ENCODE measurements at regions not wholly inside any gene's neighbourhood (a gene's known extent, or its start where the extent isn't known, plus 50 kb on each side); places are given as distances from the start of the nearest gene placed in this dataset.

- TF ChIP-seq, protein P1, sequence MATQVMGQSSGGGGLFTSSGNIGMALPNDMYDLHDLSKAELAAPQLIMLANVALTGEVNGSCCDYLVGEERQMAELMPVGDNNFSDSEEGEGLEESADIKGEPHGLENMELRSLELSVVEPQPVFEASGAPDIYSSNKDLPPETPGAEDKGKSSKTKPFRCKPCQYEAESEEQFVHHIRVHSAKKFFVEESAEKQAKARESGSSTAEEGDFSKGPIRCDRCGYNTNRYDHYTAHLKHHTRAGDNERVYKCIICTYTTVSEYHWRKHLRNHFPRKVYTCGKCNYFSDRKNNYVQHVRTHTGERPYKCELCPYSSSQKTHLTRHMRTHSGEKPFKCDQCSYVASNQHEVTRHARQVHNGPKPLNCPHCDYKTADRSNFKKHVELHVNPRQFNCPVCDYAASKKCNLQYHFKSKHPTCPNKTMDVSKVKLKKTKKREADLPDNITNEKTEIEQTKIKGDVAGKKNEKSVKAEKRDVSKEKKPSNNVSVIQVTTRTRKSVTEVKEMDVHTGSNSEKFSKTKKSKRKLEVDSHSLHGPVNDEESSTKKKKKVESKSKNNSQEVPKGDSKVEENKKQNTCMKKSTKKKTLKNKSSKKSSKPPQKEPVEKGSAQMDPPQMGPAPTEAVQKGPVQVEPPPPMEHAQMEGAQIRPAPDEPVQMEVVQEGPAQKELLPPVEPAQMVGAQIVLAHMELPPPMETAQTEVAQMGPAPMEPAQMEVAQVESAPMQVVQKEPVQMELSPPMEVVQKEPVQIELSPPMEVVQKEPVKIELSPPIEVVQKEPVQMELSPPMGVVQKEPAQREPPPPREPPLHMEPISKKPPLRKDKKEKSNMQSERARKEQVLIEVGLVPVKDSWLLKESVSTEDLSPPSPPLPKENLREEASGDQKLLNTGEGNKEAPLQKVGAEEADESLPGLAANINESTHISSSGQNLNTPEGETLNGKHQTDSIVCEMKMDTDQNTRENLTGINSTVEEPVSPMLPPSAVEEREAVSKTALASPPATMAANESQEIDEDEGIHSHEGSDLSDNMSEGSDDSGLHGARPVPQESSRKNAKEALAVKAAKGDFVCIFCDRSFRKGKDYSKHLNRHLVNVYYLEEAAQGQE (IDR thresholded peaks at IDR 0.05; ENCODE audit: insufficient read depth in 1 of 2, low read depth in 2 of 2, low read length in 1 of 2), result no peak
- TF ChIP-seq TCF7L2 (IDR thresholded peaks at IDR 0.05; ENCODE audit: low read depth, low read length) (no peak), POLR2AphosphoS5 (IDR thresholded peaks at IDR 0.05; ENCODE audit: low read depth, low read length) (no peak)
- DNase-seq (ENCODE audit: low read depth, low spot score) (no peak), ATAC-seq (no peak)
- in situ Hi-C loops (cut with HindIII; ENCODE audit: low pct_unique_long_range_greater_than_20kb, low sequenced_read_pairs), result no loop called here
- BruUV-seq (replicated peaks), result no TSS peak
- peak overlapping the region; percentile 98 for H3K27ac ChIP-seq (ENCODE audit: low read length)
- peaks cover 14% of the 10 kb centered on the region for H3K4me1 ChIP-seq (ENCODE audit: control insufficient read depth, insufficient read depth, low read length)
- ChIA-PET POLR2A (no interaction called here), CTCF (interaction anchor here (0.7 kb wide), 1 partner anchor 71 kb away, joined by 3 read pairs; no protein-coding TSS in a partner anchor)
- no peaks in the 10 kb centered on the region; the same call in 1 of the 2 replicates for H3K9me3 ChIP-seq (ENCODE audit: control insufficient read depth, insufficient read depth, low read depth, low read length)
- no peaks in the 10 kb centered on the region for H3K36me3 ChIP-seq (ENCODE audit: control insufficient read depth, insufficient read depth, low read length)
- H3K27me3 ChIP-seq (ENCODE audit: control insufficient read depth, insufficient read depth, low read length), result no peaks in the 10 kb centered on the region
- no peak overlapping the region for H3K4me3 ChIP-seq (ENCODE audit: low read depth in 2 of 2, low read length in 2 of 2)
- intact Hi-C loops (cut with micrococcal nuclease; ENCODE audit: unreplicated experiment), result no loop called here
Observed at GRCh38 chr10:3944591-3944990, 159.6 kb upstream of the KLF6 start.

DNA sequence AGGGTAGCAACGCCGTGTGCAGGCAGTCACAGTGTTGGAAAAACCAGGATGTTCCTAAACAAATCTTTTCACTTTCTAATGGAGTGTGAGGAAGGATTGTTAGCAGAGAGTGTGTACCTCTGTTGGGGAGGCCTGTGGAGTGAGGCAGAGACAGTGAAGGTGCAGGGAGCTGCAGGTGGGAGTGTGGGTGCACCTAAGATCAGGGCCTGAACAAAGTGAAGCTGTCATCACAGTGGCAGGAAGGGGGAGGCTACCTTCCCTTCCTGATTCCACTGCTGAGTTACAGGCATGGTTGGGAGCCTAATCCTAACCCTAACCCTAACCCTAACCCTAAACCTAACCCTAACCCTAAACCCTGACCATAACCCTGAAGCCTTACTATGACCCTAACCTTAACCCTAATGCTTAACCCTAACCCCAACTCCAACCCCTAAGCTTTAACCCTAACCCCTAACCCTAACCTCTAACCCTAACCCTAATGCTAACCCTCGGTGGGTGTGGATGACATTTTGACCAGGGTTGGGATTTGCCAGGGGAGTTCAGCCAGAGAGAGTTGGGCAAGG is 158.8 kb upstream of the KLF6 start:
- POLR2A ChIA-PET, result no interaction called here
- intact Hi-C loops (cut with micrococcal nuclease; ENCODE audit: unreplicated experiment) (no loop called here), in situ Hi-C loops (cut with HindIII; ENCODE audit: low pct_unique_long_range_greater_than_20kb, low sequenced_read_pairs) (no loop called here)
- ATAC-seq (peak; percentile 8; the same call in 1 of the 2 replicates), DNase-seq (ENCODE audit: low read depth, low spot score) (no peak)
- no peak for TF ChIP-seq TCF7L2 (IDR thresholded peaks at IDR 0.05; ENCODE audit: low read depth, low read length)
- no peaks in the 10 kb centered on the region for H3K36me3 ChIP-seq (ENCODE audit: control insufficient read depth, insufficient read depth, low read length)
- H3K4me3 ChIP-seq (ENCODE audit: low read depth in 2 of 2, low read length in 2 of 2), result no peak overlapping the region
- H3K4me1 ChIP-seq (ENCODE audit: control insufficient read depth, insufficient read depth, low read length), result peaks cover 14% of the 10 kb centered on the region
- no peaks in the 10 kb centered on the region; the same call in 1 of the 2 replicates for H3K9me3 ChIP-seq (ENCODE audit: control insufficient read depth, insufficient read depth, low read depth, low read length)
- peak overlapping the region; percentile 98 for H3K27ac ChIP-seq (ENCODE audit: low read length)
- CTCF ChIA-PET, result interaction anchor here (0.7 kb wide), 1 partner anchor 72 kb away, joined by 3 read pairs; no protein-coding TSS in a partner anchor
- no peaks in the 10 kb centered on the region for H3K27me3 ChIP-seq (ENCODE audit: control insufficient read depth, insufficient read depth, low read length)
- no TSS peak for BruUV-seq (replicated peaks)

- POLR2A ChIA-PET, result no interaction called here
Observed at GRCh38 chr10:3942937-3943489, 158.0 kb upstream of the KLF6 start.

More at GRCh38 chr10:3942937-3943489, 158.0 kb upstream of the KLF6 start:
- CTCF ChIA-PET, result no interaction called here
- Histone ChIP-seq H3K4me3 (ENCODE audit: low read depth in 2 of 2, low read length in 2 of 2) (no peak overlapping the region), H3K27me3 (ENCODE audit: control insufficient read depth, insufficient read depth, low read length) (no peaks in the 10 kb centered on the region), H3K36me3 (ENCODE audit: control insufficient read depth, insufficient read depth, low read length) (no peaks in the 10 kb centered on the region), H3K9me3 (ENCODE audit: control insufficient read depth, insufficient read depth, low read depth, low read length) (no peaks in the 10 kb centered on the region; the same call in 1 of the 2 replicates), H3K27ac (ENCODE audit: low read length) (peak overlapping the region; percentile 98), H3K4me1 (ENCODE audit: control insufficient read depth, insufficient read depth, low read length) (peaks cover 14% of the 10 kb centered on the region)
- intact Hi-C loops (cut with micrococcal nuclease; ENCODE audit: unreplicated experiment), result no loop called here
- DNase-seq (ENCODE audit: low read depth, low spot score), result no peak
- TF ChIP-seq TCF7L2 (IDR thresholded peaks at IDR 0.05; ENCODE audit: low read depth, low read length) (no peak), POLR2AphosphoS5 (IDR thresholded peaks at IDR 0.05; ENCODE audit: low read depth, low read length) (no peak), CTCF (IDR thresholded peaks at IDR 0.05) (no peak), SIN3A (IDR thresholded peaks at IDR 0.05; ENCODE audit: borderline replicate concordance, insufficient read depth, low read depth, low read length) (no peak)
- TF ChIP-seq, protein P1 (IDR thresholded peaks at IDR 0.05; ENCODE audit: insufficient read depth in 1 of 2, low read depth in 2 of 2, low read length in 1 of 2), result no peak
- no peak for ATAC-seq
- no TSS peak for BruUV-seq (replicated peaks)
- in situ Hi-C loops (cut with HindIII; ENCODE audit: low pct_unique_long_range_greater_than_20kb, low sequenced_read_pairs), result no loop called here

All from Panc1 (cell line).